ENCODE measurements at regions not wholly inside any gene's neighbourhood (a gene's known extent, or its start where the extent isn't known, plus 50 kb on each side); places are given as distances from the start of the nearest gene placed in this dataset.

DNA sequence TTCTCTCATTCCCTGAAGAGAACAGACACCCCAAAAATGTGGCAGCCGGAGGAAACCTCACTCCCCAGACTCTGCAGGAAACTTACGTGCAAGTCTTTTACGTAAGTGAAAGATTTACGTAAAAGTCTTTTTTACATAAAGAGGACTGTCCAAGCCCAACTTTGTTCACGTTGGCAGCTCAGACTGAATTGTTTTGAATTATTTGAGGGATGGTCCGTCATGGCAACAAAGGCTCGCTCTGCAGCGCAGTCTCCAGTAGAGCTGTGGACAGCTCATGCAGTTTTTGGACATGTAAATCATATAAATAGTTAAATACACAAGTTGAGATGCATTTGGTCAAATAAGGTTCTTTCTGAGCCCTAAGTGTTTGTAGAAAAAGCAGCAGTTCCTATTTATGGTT, 394.8 kb downstream of the QKI start:
- DNase-seq (ENCODE audit: low read depth in 2 of 2) = no peak

DNA sequence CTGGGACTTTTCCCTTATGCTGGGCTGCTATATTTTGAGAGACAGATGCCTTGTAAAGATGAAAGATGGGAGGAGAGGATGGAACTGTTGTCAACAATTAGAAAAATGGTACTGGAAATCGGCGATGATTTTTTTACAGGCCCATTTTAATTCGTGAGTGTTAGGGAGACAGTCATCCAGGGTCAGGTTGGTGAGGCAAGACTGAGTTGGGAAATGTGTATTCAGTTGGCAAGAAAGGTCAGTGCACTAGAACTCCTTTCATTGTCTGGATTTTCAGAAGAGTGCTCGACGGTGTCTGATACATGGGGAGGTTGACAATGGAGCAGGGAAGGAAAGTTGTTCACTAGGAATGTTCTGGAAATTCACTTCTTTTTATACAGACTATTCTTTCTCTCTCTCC, 394.4 kb downstream of the QKI start:
- no peak for DNase-seq (ENCODE audit: low read depth in 2 of 2)

DNA sequence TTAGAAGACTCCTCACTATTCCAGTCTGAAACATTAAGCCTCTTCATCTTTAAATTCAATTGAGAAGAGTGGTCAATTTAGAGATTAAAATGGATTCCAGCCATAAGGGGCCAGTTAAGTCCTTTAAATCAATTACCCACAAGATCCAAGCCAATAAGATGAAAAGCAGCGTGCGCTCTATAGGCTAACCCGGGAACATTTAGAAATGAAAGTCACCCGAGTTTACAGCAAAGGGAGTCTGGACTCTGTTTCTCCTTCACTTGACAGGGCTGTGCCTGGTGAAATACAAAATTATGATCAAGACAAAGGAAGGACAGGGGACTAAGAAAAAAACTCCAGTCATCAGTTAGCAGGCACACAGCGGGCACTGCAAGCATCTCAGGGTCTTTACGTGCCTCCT, 393.7 kb downstream of the QKI start:
- no peak for DNase-seq (ENCODE audit: low read depth in 2 of 2)

DNA sequence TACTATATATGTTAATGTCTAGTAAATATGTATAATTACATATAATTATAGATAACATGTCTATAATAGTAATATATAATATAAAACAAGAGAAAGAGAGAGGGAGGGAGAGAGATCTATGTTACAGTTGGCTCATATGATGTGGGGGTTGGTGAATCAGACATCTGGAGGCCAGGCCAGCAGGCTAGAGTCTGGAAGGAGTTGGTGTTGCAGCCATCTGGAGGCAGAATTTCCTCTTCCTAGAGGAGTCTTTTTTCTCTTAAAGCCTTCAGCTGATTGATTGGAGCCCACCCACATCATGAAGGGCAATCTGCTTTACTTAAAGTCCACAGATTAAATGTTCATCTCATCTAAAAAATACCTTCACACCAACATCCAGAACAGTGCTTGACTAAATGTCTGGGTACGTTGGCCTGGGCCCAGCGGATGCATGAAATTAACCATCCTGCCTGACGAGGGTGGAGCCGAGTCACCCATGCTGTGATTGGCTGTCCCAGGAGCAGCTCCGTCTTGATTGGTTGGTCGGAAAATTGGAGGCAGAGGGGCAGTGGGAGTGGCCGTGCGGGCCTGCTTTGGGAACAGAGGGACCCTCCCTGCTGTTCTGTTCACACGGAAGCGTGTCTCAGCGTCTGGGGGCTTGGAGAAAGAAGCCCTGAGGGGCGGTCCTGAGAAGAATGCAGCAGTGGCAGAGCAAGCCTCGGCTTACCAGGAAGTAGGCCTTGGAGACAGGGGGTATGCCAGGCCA, 392.4 kb downstream of the QKI start:
- no peak for DNase-seq (ENCODE audit: low read depth in 2 of 2)

DNA sequence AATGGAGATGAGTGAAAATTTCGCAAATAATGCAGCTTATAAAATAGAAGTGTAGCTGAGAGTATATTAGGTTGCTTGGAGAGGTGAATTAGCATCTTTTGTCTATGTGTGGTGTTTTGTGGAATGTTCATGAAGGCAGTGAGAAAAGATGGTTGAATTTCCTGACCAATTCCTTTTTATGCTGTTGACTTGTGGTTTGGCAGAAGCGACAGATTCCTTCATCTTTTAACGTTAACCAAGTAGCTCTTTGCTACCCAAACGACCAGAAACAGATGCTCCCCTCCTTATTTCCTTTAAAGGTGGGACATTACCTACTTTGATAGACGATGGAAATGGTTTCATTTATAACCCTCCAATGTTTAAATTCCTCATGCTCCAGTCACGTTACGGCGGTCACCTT, 390.5 kb downstream of the QKI start:
- no peak for DNase-seq (ENCODE audit: low read depth in 2 of 2)

DNA sequence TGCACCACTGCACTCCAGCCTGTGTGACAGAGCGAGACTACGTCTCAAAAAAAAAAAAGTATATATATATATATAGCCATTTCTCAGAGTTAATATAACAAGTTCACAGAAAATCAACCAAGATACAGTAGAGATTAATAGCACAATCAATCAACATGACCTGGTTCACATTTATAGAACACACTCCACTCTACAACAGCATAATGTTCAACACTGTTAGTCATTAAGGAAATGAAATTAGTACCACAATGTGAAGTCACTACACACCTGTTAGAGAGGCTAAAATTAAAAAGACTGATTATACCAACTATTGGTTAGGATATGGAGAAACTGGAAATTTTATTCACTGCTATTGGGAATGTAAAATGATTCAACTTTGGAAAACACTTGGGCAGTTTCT, 387.7 kb downstream of the QKI start:
- DNase-seq (ENCODE audit: low read depth in 2 of 2) = no peak

DNA sequence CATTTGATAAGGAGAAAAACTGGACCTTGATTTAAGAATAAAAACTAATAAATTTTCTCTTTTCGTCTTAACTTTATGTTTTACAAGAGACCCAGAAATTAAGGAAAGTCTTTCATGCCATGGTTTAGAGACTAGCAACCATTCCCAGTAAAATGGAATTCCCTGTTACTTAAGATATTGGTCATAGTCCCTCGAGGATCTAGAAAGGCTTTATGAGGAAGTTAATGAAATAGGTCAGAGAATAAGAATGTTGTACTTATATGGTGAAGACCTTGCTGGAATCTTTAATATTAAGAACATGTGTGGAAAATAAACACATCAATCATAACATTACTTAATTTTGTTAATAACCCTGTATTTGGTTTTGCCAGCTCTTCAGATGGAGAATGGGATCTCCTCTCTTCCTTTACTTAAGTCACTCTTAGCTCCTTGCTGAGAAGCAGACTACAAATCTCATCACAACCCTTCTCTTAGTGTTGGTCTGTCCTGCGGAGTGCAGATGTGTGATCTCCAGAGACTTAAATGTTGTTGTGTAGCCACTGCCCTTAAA, 382.9 kb downstream of the QKI start:
- DNase-seq (ENCODE audit: low read depth in 2 of 2) = no peak

DNA sequence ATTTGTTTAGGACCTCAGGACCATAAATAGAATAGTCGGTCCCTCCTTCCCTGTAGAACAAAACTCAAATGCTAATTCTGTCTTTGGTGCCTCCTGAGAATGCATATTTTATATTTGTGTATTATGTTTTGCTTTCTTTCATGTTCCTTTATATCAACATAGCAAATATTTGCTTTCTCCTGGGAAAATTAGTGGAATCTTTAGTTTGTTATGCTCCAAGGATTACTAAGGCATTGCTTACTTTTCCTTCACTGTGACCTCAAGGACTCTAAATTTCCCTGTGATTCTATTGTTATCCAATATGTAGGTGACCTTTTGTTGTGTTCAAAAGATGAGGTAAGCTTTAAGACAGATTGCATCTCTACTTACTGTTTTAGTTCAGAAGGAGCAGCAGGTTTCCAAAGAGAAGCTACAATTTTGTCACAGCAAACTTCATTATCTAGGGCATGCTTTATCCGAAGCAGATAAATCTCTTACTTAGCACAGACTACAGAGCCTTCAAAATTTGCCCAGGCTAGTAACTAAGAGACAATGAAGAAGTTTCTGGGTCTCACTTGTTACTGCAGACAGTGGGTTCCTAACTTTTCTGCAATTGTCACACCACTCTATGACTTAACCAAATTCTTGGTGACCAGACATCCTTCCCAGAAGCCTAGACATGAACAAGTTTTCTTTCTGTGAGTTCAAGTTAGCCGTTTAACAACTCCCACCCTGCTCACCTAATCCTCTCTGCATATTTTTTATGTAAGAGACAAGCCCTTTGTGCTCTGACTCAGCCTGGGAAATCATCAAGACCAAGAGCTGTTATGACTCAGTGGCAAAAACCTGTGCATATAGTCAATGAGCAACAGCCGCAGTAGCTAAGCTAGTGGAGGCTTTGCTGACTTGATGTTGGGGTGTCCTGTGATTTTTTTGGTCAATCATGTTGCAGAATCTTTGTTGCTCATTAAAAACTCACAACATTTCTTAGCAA, 378.8 kb downstream of the QKI start:
- DNase-seq (ENCODE audit: low read depth in 2 of 2) = no peak

DNA sequence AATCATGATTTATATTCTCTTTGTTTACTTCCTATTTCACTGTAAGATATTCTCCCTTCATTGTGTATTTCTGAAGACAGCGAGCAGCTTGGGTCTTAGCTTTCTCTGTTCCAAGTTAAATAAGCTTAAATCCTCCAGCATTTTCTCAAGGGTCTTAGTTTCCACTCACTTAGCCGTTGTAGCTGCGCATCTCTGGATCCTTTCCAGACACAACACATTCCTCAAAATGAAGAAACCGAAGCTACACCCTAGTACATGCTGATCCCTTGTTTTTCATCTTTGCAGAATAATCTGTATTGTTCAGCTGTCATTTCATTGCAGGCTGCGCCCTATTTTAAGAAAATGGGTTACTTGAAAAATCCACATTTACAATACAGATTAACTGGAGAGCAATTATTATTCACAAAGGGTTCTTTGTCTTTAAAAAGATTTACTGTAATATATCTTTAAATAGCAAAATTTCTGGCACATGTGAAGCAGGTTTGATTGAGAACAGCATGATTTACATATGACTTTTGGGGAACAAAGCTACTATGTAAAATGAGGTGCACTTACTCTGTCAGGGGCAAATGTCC, 375.8 kb downstream of the QKI start:
- no peak for DNase-seq (ENCODE audit: low read depth in 2 of 2)

DNA sequence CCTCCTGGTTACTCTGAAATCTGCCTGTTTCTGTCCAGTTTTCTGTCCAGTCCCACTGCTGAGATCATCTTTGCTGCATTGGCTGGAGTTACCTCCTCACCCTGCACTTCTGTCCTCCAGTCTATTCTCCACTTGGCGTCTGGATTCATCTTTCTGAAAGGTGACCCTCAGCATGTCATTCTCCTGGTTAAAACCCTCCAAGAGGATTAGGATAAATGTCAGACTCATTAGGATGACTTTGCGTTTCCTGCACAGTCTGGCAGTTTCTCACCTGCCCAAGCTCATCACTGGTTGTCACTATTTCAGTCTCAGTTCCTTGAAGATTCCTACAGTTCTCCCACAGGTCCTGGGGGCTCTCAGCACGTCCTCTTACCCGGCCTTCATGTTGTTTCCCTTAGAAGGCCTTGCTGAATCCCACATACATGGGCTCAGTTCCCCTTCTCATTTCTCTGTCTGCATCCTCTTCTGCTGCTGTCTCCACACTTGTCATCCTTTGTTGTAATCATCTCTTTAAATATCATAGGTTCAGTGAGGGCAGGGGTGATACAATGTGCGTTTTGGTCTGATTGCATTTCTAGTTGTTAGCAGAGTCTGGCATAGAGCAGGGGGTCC, 374.8 kb downstream of the QKI start:
- DNase-seq (ENCODE audit: low read depth in 2 of 2) = no peak

DNA sequence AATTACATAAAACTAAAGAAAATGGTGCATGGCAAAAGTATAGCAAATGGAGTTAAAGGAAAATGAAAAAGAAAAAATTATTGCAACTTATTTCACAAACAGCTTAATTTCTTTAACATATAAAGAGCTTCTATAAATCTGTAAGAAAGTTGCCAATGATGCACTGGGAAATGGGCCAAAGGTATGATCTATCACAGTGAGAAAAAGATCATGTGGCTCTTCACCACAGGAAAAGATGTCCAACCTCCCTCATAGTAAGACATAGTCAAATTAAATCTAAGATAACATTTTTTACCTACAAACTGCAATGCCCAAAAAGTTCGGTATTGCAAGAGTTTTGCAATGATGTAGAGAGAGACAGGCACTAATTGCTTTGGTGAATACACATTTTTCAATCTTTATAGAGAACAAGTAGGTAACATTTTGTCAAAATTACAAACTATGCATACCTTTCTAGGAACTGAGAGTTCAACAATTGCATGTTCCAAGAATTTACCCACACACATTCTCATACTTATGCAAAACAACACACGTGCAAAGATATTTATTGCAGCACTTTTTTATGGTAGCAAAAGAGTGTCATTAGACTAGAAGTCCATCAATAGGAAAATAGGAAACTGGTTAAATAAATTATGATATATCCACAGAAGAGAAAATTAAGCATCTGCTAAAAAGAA, 372.6 kb downstream of the QKI start:
- DNase-seq (ENCODE audit: low read depth in 2 of 2) = no peak

DNA sequence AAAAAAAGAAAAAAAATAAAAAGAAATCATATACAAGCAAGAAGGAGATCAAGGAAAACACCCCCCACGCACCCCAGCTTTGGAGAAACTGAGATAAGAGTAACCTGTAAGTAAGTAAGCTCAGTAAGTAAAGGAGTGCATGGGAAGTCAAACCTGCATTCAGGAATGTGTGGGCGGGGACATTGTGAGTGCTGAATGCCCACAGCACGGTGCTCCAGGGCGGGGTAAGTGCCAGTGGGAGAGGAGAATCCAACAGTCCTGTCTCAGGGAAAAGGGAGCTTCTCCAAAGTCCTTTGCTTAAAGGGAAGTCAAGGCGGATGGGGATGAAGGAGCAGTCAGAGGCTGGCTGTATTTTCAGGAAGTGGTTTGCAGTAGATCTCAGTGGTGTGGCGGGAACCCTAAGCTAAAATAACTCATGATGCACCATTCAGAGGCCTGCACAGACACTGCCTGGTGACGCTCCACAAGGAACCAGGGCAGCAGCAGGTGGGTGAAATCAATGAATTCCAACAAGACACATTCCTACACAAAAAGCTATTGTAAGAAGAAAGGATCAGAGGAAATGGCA, 368.0 kb downstream of the QKI start:
- DNase-seq (ENCODE audit: low read depth in 2 of 2) = no peak

DNA sequence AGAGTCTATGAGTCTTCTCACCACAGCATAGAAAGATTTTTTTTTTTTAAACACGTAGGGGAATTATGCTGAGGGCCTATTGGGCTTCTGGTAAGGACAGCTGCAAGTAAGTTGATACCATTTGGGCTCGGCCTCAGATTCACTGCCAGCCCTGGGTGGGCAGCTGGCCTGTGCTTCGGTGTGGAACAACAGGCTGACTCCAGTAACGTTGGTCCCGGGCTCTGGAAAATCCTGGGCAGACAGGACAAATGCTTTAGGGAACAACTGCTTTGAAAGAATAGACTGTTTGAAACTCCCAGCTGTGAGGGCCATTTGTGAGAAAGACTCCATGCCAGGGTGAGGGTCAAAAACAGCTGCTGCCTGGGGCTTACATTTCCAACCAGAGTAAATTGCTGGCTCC, 366.5 kb downstream of the QKI start:
- no peak for DNase-seq (ENCODE audit: low read depth in 2 of 2)

DNA sequence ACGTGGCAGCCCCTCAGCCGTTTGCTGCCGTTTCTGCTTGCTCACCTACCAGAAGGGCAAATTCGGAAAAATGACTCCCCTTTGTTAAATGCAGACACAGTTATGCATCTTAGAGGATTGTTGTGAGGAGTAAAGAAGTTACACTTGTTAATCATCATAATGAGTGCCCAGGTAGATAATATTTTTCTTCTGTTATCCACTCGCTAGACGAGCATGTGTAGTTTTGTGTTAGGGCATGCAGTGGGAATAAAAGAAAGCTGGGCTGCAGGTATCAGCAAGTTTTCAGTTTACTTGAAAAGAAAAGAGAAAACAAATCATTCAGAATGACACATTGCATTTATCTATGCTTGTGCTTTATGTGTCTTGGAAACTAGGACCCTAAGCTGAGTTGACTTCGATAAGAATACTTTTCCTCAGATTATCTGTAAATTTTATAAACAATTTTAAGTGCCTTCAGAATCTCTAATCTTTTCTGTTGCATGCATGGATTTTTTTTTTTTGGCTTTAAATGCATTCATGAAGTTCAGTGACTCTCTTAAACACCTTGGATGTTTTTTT, 365.3 kb downstream of the QKI start:
- no peak for DNase-seq (ENCODE audit: low read depth in 2 of 2)

DNA sequence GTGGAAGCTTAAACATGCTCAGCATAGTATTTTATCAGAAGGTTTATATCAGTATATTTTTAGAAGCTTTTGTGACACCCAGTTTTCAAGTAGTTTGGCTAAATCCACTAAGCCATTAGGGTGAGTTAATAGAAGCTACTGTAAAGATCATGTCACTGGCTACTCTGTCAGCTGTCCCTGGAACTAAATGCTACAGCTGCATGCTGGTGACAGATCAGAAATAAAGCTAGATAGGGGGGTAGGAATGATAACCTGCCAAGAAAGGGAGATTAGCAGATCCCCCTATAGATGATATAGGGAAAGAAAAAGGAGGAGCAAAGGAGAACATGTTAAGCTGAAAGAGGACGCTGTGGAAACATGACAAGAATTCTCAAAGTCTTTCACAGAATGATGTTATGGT, 363.2 kb downstream of the QKI start:
- DNase-seq (ENCODE audit: low read depth in 2 of 2) = no peak

DNA sequence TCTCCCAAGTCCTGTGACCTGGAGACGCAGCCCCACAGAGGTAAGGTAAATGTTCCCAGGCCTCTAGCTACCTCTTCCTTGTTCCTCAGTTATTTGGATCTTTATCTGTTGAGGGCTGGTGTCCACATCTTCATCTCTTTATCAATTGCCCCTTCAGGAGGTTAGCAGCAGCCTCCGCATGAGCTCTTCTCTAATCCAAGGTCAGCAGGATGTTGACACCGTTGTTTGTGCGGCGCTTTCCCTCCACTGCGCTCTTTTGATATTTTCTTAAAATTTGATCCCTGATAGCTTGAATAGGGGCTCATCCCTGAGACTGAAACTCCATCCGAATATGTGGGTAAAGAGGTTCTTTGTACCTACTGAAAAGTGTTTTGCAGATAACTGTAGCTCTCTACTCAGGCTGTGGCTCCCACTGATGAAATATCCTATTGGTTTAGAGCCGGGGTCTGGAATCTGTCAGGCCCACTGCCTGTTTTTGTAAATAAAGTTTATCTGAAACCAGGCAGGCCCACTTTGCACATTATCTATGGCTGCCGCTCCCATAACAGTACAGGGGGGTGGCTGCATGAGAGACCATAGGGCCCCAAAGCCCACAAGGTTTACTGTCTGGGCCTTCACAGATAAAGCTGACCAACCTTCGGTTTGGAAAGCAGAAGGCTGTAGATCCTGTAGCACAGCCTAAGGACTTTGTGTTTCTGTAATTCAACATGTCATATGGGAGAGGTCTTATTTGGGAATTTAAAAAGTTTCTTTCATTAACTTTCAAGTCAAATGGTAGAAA, 362.6 kb downstream of the QKI start:
- no peak for DNase-seq (ENCODE audit: low read depth in 2 of 2)

DNA sequence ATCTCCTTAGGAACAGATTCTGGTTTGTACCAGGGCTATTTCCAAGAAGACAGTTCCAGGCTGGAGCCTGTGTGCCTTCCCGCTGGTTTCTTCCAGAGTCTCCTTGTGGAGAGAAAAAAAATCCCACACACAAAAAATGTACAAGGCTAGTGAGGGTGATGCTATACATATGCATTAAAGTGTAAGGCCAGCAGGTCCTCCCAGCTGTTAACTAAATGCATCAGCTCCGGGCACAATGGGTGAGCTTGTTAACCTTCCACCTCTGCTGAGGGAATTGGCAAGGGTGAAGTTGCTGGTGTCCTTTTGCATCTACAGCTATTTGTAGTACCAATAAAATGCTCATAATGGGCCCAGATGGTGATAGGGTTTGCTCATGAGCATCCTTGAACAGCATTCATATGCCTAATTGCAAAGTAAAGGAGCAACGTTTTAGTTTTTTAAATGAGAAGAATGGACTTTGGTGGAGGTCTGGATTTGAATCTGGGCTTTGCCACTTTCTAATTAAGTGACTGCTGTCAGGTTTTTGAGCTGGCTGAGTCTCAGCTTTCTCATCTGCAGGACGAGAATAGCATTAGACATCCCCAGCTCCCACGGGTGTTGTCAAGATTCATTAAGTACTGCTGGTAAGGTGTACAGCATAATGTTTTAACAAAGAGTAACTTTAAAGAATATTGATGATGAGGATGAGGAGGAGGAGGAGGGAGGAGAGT, 361.8 kb downstream of the QKI start:
- no peak for DNase-seq (ENCODE audit: low read depth in 2 of 2)

DNA sequence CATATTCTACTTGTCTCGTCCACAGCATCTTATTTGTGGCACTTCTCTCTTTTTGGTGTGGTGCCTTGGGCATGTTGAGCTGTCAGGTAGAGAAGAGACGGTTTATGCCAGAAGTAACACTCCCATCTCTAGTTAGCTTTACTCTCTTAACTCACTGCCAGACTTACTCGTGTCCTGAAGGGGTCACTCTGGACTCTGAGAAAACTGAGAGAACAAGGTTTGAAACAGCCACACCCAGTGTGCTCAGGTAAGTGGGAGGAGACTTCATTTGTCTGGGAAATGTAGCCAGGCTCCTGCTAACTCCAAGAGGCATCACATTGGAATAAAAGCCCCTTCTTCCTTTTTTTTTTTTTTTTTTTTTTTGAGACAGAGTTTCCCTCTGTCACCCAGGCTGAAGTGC, 360.8 kb downstream of the QKI start:
- no peak for DNase-seq (ENCODE audit: low read depth in 2 of 2)

DNA sequence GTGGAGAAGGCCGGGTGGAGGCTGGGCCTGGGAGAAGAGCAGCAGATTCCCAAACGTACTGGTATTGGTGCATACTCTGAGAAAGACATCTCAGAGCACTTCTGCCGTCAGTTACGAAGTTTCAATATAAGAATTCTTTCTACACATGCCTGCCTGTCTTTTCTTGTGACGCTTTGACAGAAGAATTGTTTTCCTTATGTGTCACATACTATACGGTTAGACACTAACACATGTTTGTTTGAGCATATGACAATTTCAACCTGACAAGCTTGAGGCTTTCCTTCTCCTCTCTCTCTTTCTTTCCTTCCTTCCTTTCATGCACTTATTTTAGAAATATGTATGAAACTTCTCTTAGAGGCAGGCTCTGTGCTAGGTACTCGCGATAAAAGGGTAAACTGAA, 360.0 kb downstream of the QKI start:
- DNase-seq (ENCODE audit: low read depth in 2 of 2) = no peak
